ENCODE measurements at regions not wholly inside any gene's neighbourhood (a gene's known extent, or its start where the extent isn't known, plus 50 kb on each side); places are given as distances from the start of the nearest gene placed in this dataset.

GRCh38 chr6:71527886-71528285 is 239.3 kb downstream of the OGFRL1 start (continued):
- TF ChIP-seq TAF1 (conservative IDR thresholded peaks at IDR 0.05) = no peak
- TF ChIP-seq MAX (IDR thresholded peaks at IDR 0.05) = peak; percentile 10
- TF ChIP-seq FOXA1 (IDR thresholded peaks at IDR 0.05) = no peak
- TF ChIP-seq SP1 (IDR thresholded peaks at IDR 0.05) = no peak
- no peak for TF ChIP-seq YY1 (IDR thresholded peaks at IDR 0.05)

- Histone ChIP-seq H3K4me3 (ENCODE audit: low read depth in 1 of 3, low read length in 3 of 3) (no peak overlapping the region), H3K9me3 (ENCODE audit: control insufficient read depth in 4 of 4, low read length in 3 of 4) (no peaks in the 10 kb centered on the region), H3K27me3 (ENCODE audit: control insufficient read depth in 4 of 4, insufficient read depth in 4 of 4, low read length in 3 of 4) (no peaks in the 10 kb centered on the region), H3K9ac (ENCODE audit: low read depth in 1 of 2, low read length in 2 of 2) (no peak overlapping the region), H3K27ac (ENCODE audit: low read depth in 1 of 2, low read length in 2 of 2) (no peak overlapping the region), H3K36me3 (ENCODE audit: control insufficient read depth in 4 of 4, insufficient read depth in 3 of 4, low read depth in 1 of 4, low read length in 3 of 4) (no peaks in the 10 kb centered on the region), H3K4me1 (ENCODE audit: control insufficient read depth in 4 of 4, insufficient read depth in 4 of 4, low read length in 3 of 4) (no peaks in the 10 kb centered on the region)
- TF ChIP-seq GABPA (IDR thresholded peaks at IDR 0.05 in 1 of 2, conservative IDR thresholded peaks at IDR 0.05 in 1 of 2) (no peak), FOXA1 (IDR thresholded peaks at IDR 0.05) (no peak), FOXA2 (IDR thresholded peaks at IDR 0.05) (no peak), YY1 (IDR thresholded peaks at IDR 0.05) (no peak), REST (IDR thresholded peaks at IDR 0.05) (no peak), RAD21 (IDR thresholded peaks at IDR 0.05) (no peak), CTCF (IDR thresholded peaks at IDR 0.05; ENCODE audit: low read depth, low read length, missing input control) (no peak), MAX (IDR thresholded peaks at IDR 0.05) (no peak), ZBTB33 (IDR thresholded peaks at IDR 0.05) (no peak), SP1 (IDR thresholded peaks at IDR 0.05) (no peak), HNF4G (IDR thresholded peaks at IDR 0.05) (no peak), NR2F2 (IDR thresholded peaks at IDR 0.05) (no peak), JUND (IDR thresholded peaks at IDR 0.05) (no peak), EGR1 (IDR thresholded peaks at IDR 0.05; ENCODE audit: low read depth in 2 of 2) (no peak), TAF1 (conservative IDR thresholded peaks at IDR 0.05) (no peak), RXRA (IDR thresholded peaks at IDR 0.05) (no peak)
- DNase-seq (ENCODE audit: low spot score) = no peak
- WGBS = 75% methylated on average over 2 of the region's 2 CpGs
These were observed 240.4 kb downstream of the OGFRL1 start for GRCh38 chr6:71529026-71529425.

Data from liver (tissue), 8 donors.